ENCODE measurements at regions not wholly inside any gene's neighbourhood (a gene's known extent, or its start where the extent isn't known, plus 50 kb on each side); places are given as distances from the start of the nearest gene placed in this dataset.

GRCh38 chr19:56964410-56964920, 123.9 kb upstream of the PEG3 start:
- no peak overlapping the region for H2BK5ac ChIP-seq (ENCODE audit: low read depth, low read length)
- no peak overlapping the region for H3K23ac ChIP-seq (ENCODE audit: insufficient read length)
- POLR2A ChIA-PET (ENCODE audit: partially characterized antibody), result no interaction called here
- H3K23me2 ChIP-seq (ENCODE audit: low read depth, low read length), result no peaks in the 10 kb centered on the region; the same call in 1 of the 2 replicates
- no peaks in the 10 kb centered on the region for H4K20me1 ChIP-seq (replicated peaks in 1 of 2; ENCODE audit: control insufficient read depth in 1 of 2, insufficient read depth in 2 of 2, low read length in 2 of 2)
- H3K4me3 ChIP-seq (ENCODE audit: extremely low read depth in 1 of 4, insufficient read depth in 2 of 4, low read depth in 3 of 4, low read length in 4 of 4), result no peak overlapping the region
- CTCF ChIA-PET (ENCODE audit: partially characterized antibody), result no interaction called here
- no peak overlapping the region for H4K91ac ChIP-seq (replicated peaks; ENCODE audit: insufficient read length, low read length)
- peaks cover 51 to 86% of the 10 kb centered on the region in 2 experiments for H3K9me3 ChIP-seq (ENCODE audit: insufficient read depth in 2 of 2, low read depth in 1 of 2, low read length in 1 of 2)
- no peak overlapping the region for H2AK5ac ChIP-seq (ENCODE audit: low read depth, low read length)
- H3K4ac ChIP-seq (replicated peaks; ENCODE audit: insufficient read length, low read depth, low read length), result no peak overlapping the region
- H3K36me3 ChIP-seq (ENCODE audit: control insufficient read depth in 2 of 4, insufficient read depth in 4 of 4, low read length in 3 of 4), result no peaks in the 10 kb centered on the region
- no peak overlapping the region for H2AFZ ChIP-seq (ENCODE audit: low read length)
- H4K8ac ChIP-seq (ENCODE audit: extremely low read depth, insufficient read depth, low read length), result no peak overlapping the region
- no peak overlapping the region for H2BK12ac ChIP-seq (ENCODE audit: low read depth, low read length)
- no peak overlapping the region for H3K56ac ChIP-seq (replicated peaks; ENCODE audit: insufficient read length, low read depth, low read length)
- no peak overlapping the region for H3K4me2 ChIP-seq (ENCODE audit: insufficient read depth in 1 of 2, low read depth in 2 of 2, low read length in 2 of 2)
- no peak overlapping the region for H2BK20ac ChIP-seq (ENCODE audit: low read length)
- no peak overlapping the region for H2BK120ac ChIP-seq (replicated peaks; ENCODE audit: low read depth, low read length)
- no peak overlapping the region for H3K18ac ChIP-seq (ENCODE audit: extremely low read depth, low read length)
- H3K79me2 ChIP-seq (ENCODE audit: control insufficient read depth in 1 of 2, insufficient read depth in 2 of 2, low read length in 2 of 2), result no peaks in the 10 kb centered on the region
- no peaks in the 10 kb centered on the region; a peak in 1 of 7 replicates for H3K4me1 ChIP-seq (replicated peaks in 1 of 4; ENCODE audit: control insufficient read depth in 3 of 4, insufficient read depth in 4 of 4, low read length in 3 of 4)
- WGBS, 2 experiments (ENCODE audit: extremely low coverage in 1 of 2, insufficient coverage in 1 of 2, insufficient read length in 1 of 2, insufficient replicate concordance in 2 of 2, low coverage in 1 of 2, low lambda C conversion rate in 2 of 2, missing lambda C conversion rate in 1 of 2), result 84% methylated on average over 8 of the region's 8 CpGs; no CpG with 5 or more reads in 1 of the 2 experiments
- H2BK15ac ChIP-seq (ENCODE audit: low read length), result no peak overlapping the region
- H3K27ac ChIP-seq (ENCODE audit: low read depth, low read length), result no peak overlapping the region
- H3K27me3 ChIP-seq (replicated peaks in 1 of 4; ENCODE audit: control insufficient read depth in 3 of 4, extremely low read depth in 1 of 4, insufficient read depth in 3 of 4, low read length in 3 of 4), result no peaks in the 10 kb centered on the region
- H3K9ac ChIP-seq (replicated peaks in 1 of 4; ENCODE audit: extremely low read depth in 1 of 4, low read depth in 3 of 4, low read length in 3 of 4), result no peak overlapping the region
- no peak overlapping the region for H3K14ac ChIP-seq (ENCODE audit: insufficient read length)
- FAIRE-seq (no peak), DNase-seq (ENCODE audit: low read depth in 1 of 2, low spot score in 2 of 2) (no peak)
- H4K5ac ChIP-seq (ENCODE audit: insufficient read length, low read depth, low read length), result no peak overlapping the region
- no peaks in the 10 kb centered on the region for H3K79me1 ChIP-seq (ENCODE audit: low read depth, low read length)
- TF ChIP-seq SP4 (IDR thresholded peaks at IDR 0.05; ENCODE audit: low read length) (no peak), RFX5 (IDR thresholded peaks at IDR 0.05; ENCODE audit: borderline replicate concordance, low read depth, low read length) (no peak), TAF7 (optimal IDR thresholded peaks at IDR 0.05; ENCODE audit: borderline replicate concordance, low read depth, low read length) (no peak)
